ENCODE measurements at regions not wholly inside any gene's neighbourhood (a gene's known extent, or its start where the extent isn't known, plus 50 kb on each side); places are given as distances from the start of the nearest gene placed in this dataset.

DNA sequence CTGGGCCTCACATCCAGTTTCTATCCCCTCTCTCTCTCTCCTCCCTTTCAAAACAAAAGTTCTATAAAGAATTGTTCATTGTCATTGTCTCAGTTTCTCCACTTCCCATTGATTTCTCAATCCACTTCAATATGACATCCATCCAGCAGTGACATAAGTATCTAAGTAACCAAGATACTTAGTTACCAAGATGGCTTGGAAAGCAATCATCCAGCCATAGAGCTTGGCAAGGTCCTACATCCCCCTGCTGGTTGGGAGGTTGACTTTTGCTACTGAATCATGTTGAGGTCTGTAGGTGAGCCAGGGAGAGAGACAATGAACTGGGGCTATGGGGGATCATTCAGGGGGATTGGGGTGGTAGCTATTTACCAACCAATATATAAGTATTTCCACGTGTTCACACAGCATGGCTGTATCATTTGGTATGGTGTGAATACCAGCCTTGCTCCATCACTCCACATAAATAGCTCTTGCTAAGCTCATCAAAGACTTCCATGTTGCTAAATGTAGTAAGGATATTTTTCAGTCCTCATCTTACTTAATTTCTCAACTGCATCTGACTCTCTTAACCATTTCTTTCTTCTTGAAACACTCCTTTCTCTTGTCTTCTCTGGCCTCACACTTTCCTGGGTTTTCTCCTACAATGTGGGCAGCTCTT, 58.8 kb upstream of the NTRK3 start:
- Histone ChIP-seq H3K36me3 (no peaks in the 10 kb centered on the region), H3K9me3 (no peaks in the 10 kb centered on the region), H3K27ac (no peak overlapping the region), H3K4me1 (no peaks in the 10 kb centered on the region), H3K4me3 (no peak overlapping the region), H3K27me3 (no peaks in the 10 kb centered on the region)
- DNase-seq, result no peak
- 48 to 58% methylated on average over 1 of the region's 1 CpG for WGBS, 2 donors
- TF ChIP-seq, protein P1, sequence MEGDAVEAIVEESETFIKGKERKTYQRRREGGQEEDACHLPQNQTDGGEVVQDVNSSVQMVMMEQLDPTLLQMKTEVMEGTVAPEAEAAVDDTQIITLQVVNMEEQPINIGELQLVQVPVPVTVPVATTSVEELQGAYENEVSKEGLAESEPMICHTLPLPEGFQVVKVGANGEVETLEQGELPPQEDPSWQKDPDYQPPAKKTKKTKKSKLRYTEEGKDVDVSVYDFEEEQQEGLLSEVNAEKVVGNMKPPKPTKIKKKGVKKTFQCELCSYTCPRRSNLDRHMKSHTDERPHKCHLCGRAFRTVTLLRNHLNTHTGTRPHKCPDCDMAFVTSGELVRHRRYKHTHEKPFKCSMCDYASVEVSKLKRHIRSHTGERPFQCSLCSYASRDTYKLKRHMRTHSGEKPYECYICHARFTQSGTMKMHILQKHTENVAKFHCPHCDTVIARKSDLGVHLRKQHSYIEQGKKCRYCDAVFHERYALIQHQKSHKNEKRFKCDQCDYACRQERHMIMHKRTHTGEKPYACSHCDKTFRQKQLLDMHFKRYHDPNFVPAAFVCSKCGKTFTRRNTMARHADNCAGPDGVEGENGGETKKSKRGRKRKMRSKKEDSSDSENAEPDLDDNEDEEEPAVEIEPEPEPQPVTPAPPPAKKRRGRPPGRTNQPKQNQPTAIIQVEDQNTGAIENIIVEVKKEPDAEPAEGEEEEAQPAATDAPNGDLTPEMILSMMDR (IDR thresholded peaks at IDR 0.05), result no peak
- TF ChIP-seq EP300 (IDR thresholded peaks at IDR 0.05) (no peak), POLR2A (IDR thresholded peaks at IDR 0.05) (no peak), POLR2AphosphoS5 (IDR thresholded peaks at IDR 0.05) (no peak)
- intact Hi-C loops (cut with DNase I), result no loop called here

DNA sequence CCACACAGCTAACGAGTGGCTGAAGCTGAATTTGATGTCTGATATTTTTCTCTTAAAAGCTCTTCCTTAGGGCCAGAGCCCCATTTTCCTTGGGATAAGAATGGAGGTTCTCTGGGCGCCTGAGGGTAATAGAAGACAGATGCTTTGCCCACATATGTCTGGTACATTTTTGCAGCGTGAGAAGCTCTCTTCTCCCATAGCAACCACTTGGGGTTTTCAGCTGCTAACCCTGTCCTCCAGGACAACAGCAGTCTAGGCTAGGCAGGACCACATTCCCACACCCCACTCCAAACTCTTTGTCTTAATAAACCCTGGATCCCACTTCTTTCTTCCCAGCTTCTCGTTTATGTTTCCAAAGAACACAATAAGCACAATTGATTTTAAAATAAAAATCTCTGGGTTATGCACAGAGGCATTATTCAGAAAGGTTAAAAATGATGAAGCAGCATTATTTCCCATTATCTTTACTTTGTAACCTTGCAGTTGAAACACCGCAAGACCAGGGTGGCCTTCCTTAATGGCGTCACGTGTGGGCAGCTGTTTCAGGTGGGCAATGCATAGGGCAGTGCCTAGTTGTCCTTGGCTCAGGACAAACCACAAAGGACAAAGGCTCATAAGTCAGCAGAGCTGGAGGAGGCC, 56.5 kb upstream of the NTRK3 start:
- TF ChIP-seq, protein P1 (IDR thresholded peaks at IDR 0.05), result no peak
- TF ChIP-seq POLR2A (IDR thresholded peaks at IDR 0.05), result no peak
- Histone ChIP-seq H3K27ac (no peak overlapping the region), H3K4me1 (no peaks in the 10 kb centered on the region), H3K4me3 (no peak overlapping the region), H3K27me3 (no peaks in the 10 kb centered on the region), H3K9me3 (no peaks in the 10 kb centered on the region), H3K36me3 (no peaks in the 10 kb centered on the region)
- no peak for DNase-seq
- WGBS, 2 donors, result 65 to 77% methylated on average over 7 of the region's 7 CpGs
- intact Hi-C loops (cut with DNase I), result no loop called here

DNA sequence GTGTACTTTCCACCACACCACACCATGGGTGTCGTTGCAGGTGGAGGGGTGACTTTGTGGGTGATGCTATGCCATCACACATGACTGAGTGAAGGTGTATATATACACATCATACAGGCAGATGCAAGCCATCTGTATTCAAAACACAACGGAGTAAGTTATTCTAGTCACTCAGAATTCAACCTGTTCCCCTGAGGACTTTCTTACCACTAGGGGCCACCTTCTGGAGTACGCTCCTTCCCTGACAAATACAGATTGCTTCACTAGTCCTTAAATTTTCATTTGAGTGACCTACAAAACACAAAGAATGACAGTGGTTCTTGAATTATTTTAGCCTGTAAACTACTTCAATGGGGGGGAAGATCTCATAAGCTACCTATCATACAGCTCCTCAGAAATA, 52.8 kb upstream of the NTRK3 start:
- no peak for DNase-seq
- 67 to 79% methylated on average over 3 of the region's 3 CpGs for WGBS, 2 donors

DNA sequence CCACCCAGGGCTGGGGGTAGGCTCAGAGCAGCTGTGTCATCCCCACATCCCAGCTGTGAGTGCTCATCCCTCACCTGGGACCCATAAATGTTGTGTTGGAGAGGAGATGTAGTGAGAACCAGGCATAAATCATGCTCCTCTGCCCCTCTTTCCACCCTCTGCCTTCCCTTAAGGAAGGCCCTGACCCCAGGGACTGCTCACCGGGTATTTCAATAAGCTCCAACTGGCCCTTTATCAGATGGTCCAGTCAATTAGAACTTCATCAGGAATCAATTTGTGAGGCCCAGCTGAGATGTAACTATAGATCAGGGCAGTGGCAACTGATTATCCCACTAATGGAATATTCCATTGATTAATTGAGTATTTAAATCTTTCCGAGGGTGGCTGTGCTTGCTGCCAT, 50.8 kb upstream of the NTRK3 start:
- intact Hi-C loops (cut with DNase I), result no loop called here
- no peak overlapping the region for H3K27ac ChIP-seq
- DNase-seq, result no peak
- WGBS, 2 donors, result 90 to 96% methylated on average over 2 of the region's 2 CpGs
- no peak for TF ChIP-seq EP300 (IDR thresholded peaks at IDR 0.05)
- no peak for TF ChIP-seq POLR2A (IDR thresholded peaks at IDR 0.05)
- no peak for TF ChIP-seq POLR2AphosphoS5 (IDR thresholded peaks at IDR 0.05)
- TF ChIP-seq, protein P1 (IDR thresholded peaks at IDR 0.05), result no peak
- H3K27me3 ChIP-seq, result peaks cover 0 to 3% (median 0%) of the 10 kb centered on the region in 3 donors
- no peak overlapping the region for H3K4me3 ChIP-seq
- no peaks in the 10 kb centered on the region for H3K36me3 ChIP-seq
- no peaks in the 10 kb centered on the region for H3K9me3 ChIP-seq
- no peaks in the 10 kb centered on the region for H3K4me1 ChIP-seq

More for the DNA sequence above, 52.8 kb upstream of the NTRK3 start:
- TF ChIP-seq EP300 (IDR thresholded peaks at IDR 0.05) (no peak), POLR2A (IDR thresholded peaks at IDR 0.05) (no peak)
- TF ChIP-seq, protein P1 (IDR thresholded peaks at IDR 0.05), result no peak
- Histone ChIP-seq H3K9me3 (no peaks in the 10 kb centered on the region), H3K4me3 (no peak overlapping the region), H3K36me3 (no peaks in the 10 kb centered on the region), H3K27ac (no peak overlapping the region), H3K4me1 (no peaks in the 10 kb centered on the region), H3K27me3 (no peaks in the 10 kb centered on the region)
- intact Hi-C loops (cut with DNase I), result no loop called here
